Astrocyte of the cerebellum (primary cell): ENCODE measurements at regions not wholly inside any gene's neighbourhood (a gene's known extent, or its start where the extent isn't known, plus 50 kb on each side); places are given as distances from the start of the nearest gene placed in this dataset.

Experiments
- DNase-seq: peaks from one replicate; pipeline ENCODE4 v3.0.0-alpha.2; 2011; ENCODE audit warnings: low read depth
- H3K4me3 ChIP-seq: 2 replicates; pipeline ENCODE4 v1.5.1; 2011; ENCODE audit warnings: mild to moderate bottlenecking, low read depth, low read length, moderate library complexity
- CTCF ChIP-seq: IDR thresholded peaks from 2 replicates; pipeline ENCODE4 v1.5.1; 2012; ENCODE audit warnings: low read length, low read depth, moderate library complexity, mild to moderate bottlenecking; ENCODE audit errors: missing control alignments
- in situ Hi-C: cut with HindIII; loops from 2 replicates; pipeline ENCODE4 v1.10.0; 2017; ENCODE audit warnings: low sequenced_read_pairs

DNA sequence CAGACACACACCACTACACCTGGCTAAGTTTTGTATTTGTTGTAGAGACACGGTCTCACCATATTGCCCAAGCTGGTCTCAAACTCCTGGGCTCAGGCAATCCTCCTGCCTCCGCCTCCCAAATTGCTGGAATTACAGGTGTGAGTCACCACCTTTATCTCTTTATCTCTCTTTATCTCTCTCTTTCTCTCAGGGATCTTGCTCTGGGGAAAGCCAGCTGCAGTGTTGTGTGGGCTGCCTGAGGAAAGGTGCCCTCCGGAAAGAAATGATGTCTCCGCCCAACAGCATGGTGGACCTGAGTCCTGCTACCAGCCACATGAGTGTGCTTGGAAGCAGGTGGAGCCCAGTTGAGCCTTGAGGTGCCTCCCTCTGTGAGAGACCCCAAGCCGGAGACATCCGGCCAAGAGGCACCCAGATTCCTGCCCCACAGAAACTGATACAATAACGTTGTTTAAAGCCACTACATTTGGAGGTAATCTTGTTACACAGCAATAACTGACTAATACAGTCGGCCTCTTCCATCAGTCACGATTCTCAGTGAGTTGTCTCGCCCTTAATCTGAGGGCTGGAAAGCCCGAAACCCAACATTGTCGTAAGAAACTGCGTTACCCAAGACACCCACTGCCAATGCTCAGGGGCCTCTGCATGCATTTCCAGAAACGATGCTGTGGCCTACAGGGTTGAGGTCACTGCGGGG is 68.0 kb upstream of the RPH3AL start:
- no peak for TF ChIP-seq CTCF

GRCh38 chr17:419073-419735 is 66.6 kb upstream of the RPH3AL start:
- in situ Hi-C loops = no loop called here
- no peak for DNase-seq
- no peak overlapping the region for H3K4me3 ChIP-seq
- no peak for TF ChIP-seq CTCF

More for the DNA sequence above, 68.0 kb upstream of the RPH3AL start:
- no peak for DNase-seq
- H3K4me3 ChIP-seq = no peak overlapping the region
- in situ Hi-C loops = no loop called here

DNA sequence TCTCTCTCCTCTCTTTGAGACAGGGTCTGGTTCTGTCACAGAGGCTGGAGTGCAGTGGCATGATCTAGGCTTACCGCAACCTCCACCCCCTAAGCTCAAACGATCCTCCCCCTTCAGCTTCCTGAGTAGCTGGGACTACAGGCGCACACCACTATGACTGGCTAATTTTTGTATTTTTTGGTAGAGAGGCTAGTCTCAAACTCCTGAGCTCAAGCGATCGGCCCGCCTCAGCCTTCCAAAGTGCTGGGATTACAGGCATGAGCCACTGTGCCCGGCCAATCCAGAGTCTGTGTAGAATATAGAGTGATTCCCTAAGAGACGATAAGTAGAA is 65.8 kb upstream of the RPH3AL start:
- in situ Hi-C loops = no loop called here
- H3K4me3 ChIP-seq = no peak overlapping the region
- DNase-seq = no peak
- TF ChIP-seq CTCF = no peak

GRCh38 chr17:417691-418420 is 65.2 kb upstream of the RPH3AL start:
- H3K4me3 ChIP-seq = no peak overlapping the region
- in situ Hi-C loops = no loop called here
- TF ChIP-seq CTCF = no peak

DNA sequence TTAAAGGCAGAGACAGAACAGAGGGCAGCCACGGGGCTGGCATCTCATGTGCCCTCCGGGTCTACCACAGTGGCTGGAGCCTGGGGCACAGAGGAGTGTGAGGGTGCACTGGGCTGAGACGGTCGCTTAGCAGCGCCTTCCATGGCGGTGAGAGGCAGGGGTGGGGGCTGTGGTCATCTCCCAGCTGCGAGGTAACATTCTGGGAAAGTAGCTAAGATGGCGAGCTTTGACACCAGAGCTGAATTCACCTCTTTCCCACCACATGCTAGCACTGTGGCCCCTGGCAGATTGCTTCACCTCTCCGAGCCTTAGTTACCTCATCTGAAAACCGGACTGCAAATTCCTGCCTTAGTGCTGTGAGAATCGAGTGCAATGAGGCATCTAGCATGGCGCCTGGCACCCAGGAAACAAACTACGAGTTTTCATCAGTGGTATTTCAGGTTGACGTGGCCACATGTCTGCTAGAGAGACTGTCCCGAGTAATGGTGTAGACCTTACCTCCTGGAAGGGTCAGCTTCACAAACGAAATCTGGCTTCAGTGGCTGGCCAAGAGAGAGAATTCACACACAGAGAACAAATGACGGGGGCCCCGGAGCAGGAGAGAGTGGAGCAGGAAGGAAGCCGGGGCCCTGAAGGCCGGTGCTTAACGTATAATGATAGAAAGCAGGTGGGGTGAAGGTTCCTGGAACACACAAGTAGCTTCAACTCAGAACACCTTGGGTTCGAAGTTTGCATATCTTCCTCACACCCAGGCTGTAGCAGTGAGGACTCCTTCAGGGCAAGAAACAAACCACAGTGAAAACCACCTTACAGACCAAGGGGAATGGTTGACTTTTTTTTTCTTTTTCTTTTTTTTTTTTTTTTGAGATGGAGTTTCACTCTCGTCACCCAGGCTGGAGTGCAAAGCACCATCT is 63.9 kb upstream of the RPH3AL start:
- TF ChIP-seq CTCF = no peak
- no peak overlapping the region for H3K4me3 ChIP-seq
- no peak for DNase-seq
- in situ Hi-C loops = no loop called here

More at GRCh38 chr17:417691-418420, 65.2 kb upstream of the RPH3AL start:
- DNase-seq = no peak
